Right cardiac atrium (tissue), 5 donors: ENCODE measurements at regions not wholly inside any gene's neighbourhood (a gene's known extent, or its start where the extent isn't known, plus 50 kb on each side); places are given as distances from the start of the nearest gene placed in this dataset.
A peak's percentile ranks its signal among the peaks of the same experiment; 100 is the strongest.

Experiments
- ATAC-seq, 2 donors: fragments of 200-7000 bp; cut with Tn5 transposase; one replicate each; pipeline versions ENCODE4 v1.8.0 to v1.9.1; 2020; ENCODE audit warnings: moderate library complexity in 2 of 2, mild to moderate bottlenecking in 1 of 2
- DNase-seq, 3 donors: peaks; one replicate each; pipeline ENCODE4 v3.0.0-alpha.2; 2020
- H3K27ac ChIP-seq: one replicate; pipeline ENCODE4 v1.5.1; 2013; ENCODE audit warnings: mild to moderate bottlenecking, low read length, control low read depth, moderate library complexity
- H3K27me3 ChIP-seq: one replicate; pipeline ENCODE4 v1.6.1; 2013; ENCODE audit not compliant: control insufficient read depth, insufficient read depth
- H3K4me1 ChIP-seq: one replicate; pipeline ENCODE4 v1.6.1; 2013; ENCODE audit warnings: low read length; ENCODE audit not compliant: control insufficient read depth, insufficient read depth
- H3K4me3 ChIP-seq: one replicate; pipeline ENCODE4 v1.5.1; 2013; ENCODE audit warnings: low read length, control low read depth
- H3K9me3 ChIP-seq: one replicate; pipeline ENCODE4 v1.6.1; 2013; ENCODE audit warnings: low read length; ENCODE audit not compliant: control insufficient read depth
- WGBS: extraction: QIAGEN DNeasy Blood & Tissue Kit; methylation state at CpG from one replicate; pipeline ENCODE4 v1.1.7; 2013; 5-methylcytosine and 5-hydroxymethylcytosine counted together
- intact Hi-C, 4 donors: fragments of 100-400 bp; cut with DNase I; formaldehyde crosslinking; loops; one replicate each; pipeline versions ENCODE4 v1.11.0 to v1.14.0; 2022 to 2023
- donor health status: healthy with polysubstance abuse.
- donor health status: DM: no; HTN: yes; CAD: no.
- donor health status: DM: no; HTN: no; CAD: no.
- donor health status: DM: no; HTN: yes; CAD: no; lungs with severe emphysema.
- donor health status: DM: yes; HTN: yes; CAD: no.

- 76% methylated on average over 5 of the region's 5 CpGs for WGBS
- DNase-seq = no peak
- Histone ChIP-seq H3K4me1 (no peaks in the 10 kb centered on the region), H3K27me3 (no peaks in the 10 kb centered on the region), H3K27ac (no peak overlapping the region), H3K9me3 (no peaks in the 10 kb centered on the region), H3K4me3 (no peak overlapping the region)
- intact Hi-C loops = no loop called here
- ATAC-seq = no peak
Measured at GRCh38 chr4:33149658-33150524, 2429.7 kb downstream of the PCDH7 start.

GRCh38 chr4:33150525-33150910 is 2430.3 kb downstream of the PCDH7 start:
- DNase-seq (no peak), ATAC-seq (no peak)
- 59% methylated on average over 3 of the region's 3 CpGs for WGBS
- Histone ChIP-seq H3K9me3 (no peaks in the 10 kb centered on the region), H3K4me3 (no peak overlapping the region), H3K27ac (no peak overlapping the region), H3K27me3 (no peaks in the 10 kb centered on the region), H3K4me1 (no peaks in the 10 kb centered on the region)
- intact Hi-C loops = no loop called here

- ATAC-seq = no peak
- H3K4me3 ChIP-seq = no peak overlapping the region
Measured at GRCh38 chr4:33160126-33160525, 2440.0 kb downstream of the PCDH7 start.

GRCh38 chr4:33161202-33161601 is 2441.0 kb downstream of the PCDH7 start:
- WGBS = 96% methylated on average over 4 of the region's 4 CpGs
- DNase-seq = no peak
- intact Hi-C loops = no loop called here

More at GRCh38 chr4:33160126-33160525, 2440.0 kb downstream of the PCDH7 start:
- 34% methylated on average over 2 of the region's 2 CpGs for WGBS
- Histone ChIP-seq H3K4me1 (no peaks in the 10 kb centered on the region), H3K27me3 (no peaks in the 10 kb centered on the region), H3K9me3 (no peaks in the 10 kb centered on the region), H3K27ac (no peak overlapping the region)
- intact Hi-C loops = no loop called here
- DNase-seq = no peak

GRCh38 chr4:33162122-33162521 is 2442.0 kb downstream of the PCDH7 start:
- Histone ChIP-seq H3K9me3 (no peaks in the 10 kb centered on the region), H3K4me3 (no peak overlapping the region), H3K27me3 (no peaks in the 10 kb centered on the region), H3K27ac (no peak overlapping the region), H3K4me1 (no peaks in the 10 kb centered on the region)
- intact Hi-C loops = no loop called here
- ATAC-seq (no peak), DNase-seq (no peak)

More at GRCh38 chr4:33161202-33161601, 2441.0 kb downstream of the PCDH7 start:
- H3K4me1 ChIP-seq = no peaks in the 10 kb centered on the region
- ATAC-seq = no peak
- H3K27me3 ChIP-seq = no peaks in the 10 kb centered on the region
- no peaks in the 10 kb centered on the region for H3K9me3 ChIP-seq
- no peak overlapping the region for H3K27ac ChIP-seq
- no peak overlapping the region for H3K4me3 ChIP-seq

GRCh38 chr4:33171873-33172525 is 2451.8 kb downstream of the PCDH7 start:
- 60% methylated on average over 1 of the region's 1 CpG for WGBS
- ATAC-seq = no peak
- no peaks in the 10 kb centered on the region for H3K27me3 ChIP-seq
- DNase-seq = no peak
- intact Hi-C loops = no loop called here
- H3K27ac ChIP-seq = no peak overlapping the region
- H3K4me3 ChIP-seq = no peak overlapping the region
- no peaks in the 10 kb centered on the region for H3K4me1 ChIP-seq
- H3K9me3 ChIP-seq = no peaks in the 10 kb centered on the region

- no peaks in the 10 kb centered on the region for H3K9me3 ChIP-seq
- no peaks in the 10 kb centered on the region for H3K27me3 ChIP-seq
- ATAC-seq (no peak), DNase-seq (no peak)
- no peaks in the 10 kb centered on the region for H3K4me1 ChIP-seq
- intact Hi-C loops = no loop called here
- 68% methylated on average over 1 of the region's 1 CpG for WGBS
- H3K27ac ChIP-seq = no peak overlapping the region
- no peak overlapping the region for H3K4me3 ChIP-seq
Measured at GRCh38 chr4:33176566-33176965, 2456.4 kb downstream of the PCDH7 start.

- ATAC-seq (no peak), DNase-seq (no peak)
- intact Hi-C loops = no loop called here
- 73% methylated on average over 2 of the region's 2 CpGs for WGBS
- no peak overlapping the region for H3K4me3 ChIP-seq
- H3K4me1 ChIP-seq = no peaks in the 10 kb centered on the region
- H3K9me3 ChIP-seq = no peaks in the 10 kb centered on the region
- no peak overlapping the region for H3K27ac ChIP-seq
- no peaks in the 10 kb centered on the region for H3K27me3 ChIP-seq
Measured at GRCh38 chr4:33184657-33185290, 2464.6 kb downstream of the PCDH7 start.

- H3K4me3 ChIP-seq = no peak overlapping the region
- H3K9me3 ChIP-seq = no peaks in the 10 kb centered on the region
- no peak for ATAC-seq
- DNase-seq = no peak
- no peaks in the 10 kb centered on the region for H3K4me1 ChIP-seq
- no peaks in the 10 kb centered on the region for H3K27me3 ChIP-seq
- no peak overlapping the region for H3K27ac ChIP-seq
- intact Hi-C loops = no loop called here
Measured at GRCh38 chr4:33187035-33187434, 2466.9 kb downstream of the PCDH7 start.

- DNase-seq (peak in 1 of 3 donors; percentile 22), ATAC-seq (no peak)
- H3K27me3 ChIP-seq = no peaks in the 10 kb centered on the region
- no peak overlapping the region for H3K27ac ChIP-seq
- 80% methylated on average over 6 of the region's 6 CpGs for WGBS
- no peak overlapping the region for H3K4me3 ChIP-seq
- H3K4me1 ChIP-seq = no peaks in the 10 kb centered on the region
- intact Hi-C loops = no loop called here
- H3K9me3 ChIP-seq = no peaks in the 10 kb centered on the region
Measured at GRCh38 chr4:33188733-33189132, 2468.6 kb downstream of the PCDH7 start.

GRCh38 chr4:33189169-33189568 is 2469.0 kb downstream of the PCDH7 start:
- Histone ChIP-seq H3K4me3 (no peak overlapping the region), H3K9me3 (no peaks in the 10 kb centered on the region), H3K27me3 (no peaks in the 10 kb centered on the region), H3K27ac (no peak overlapping the region), H3K4me1 (no peaks in the 10 kb centered on the region)
- ATAC-seq (no peak), DNase-seq (no peak)
- WGBS = 100% methylated on average over 1 of the region's 1 CpG
- intact Hi-C loops = no loop called here
